ENCODE measurements at regions not wholly inside any gene's neighbourhood (a gene's known extent, or its start where the extent isn't known, plus 50 kb on each side); places are given as distances from the start of the nearest gene placed in this dataset.
A peak's percentile ranks its signal among the peaks of the same experiment; 100 is the strongest.
"Not testable (repeated sequence)": the region's sequence is repeated elsewhere in the genome, so short reads cannot be mapped to it uniquely, and the experiment has no call there.

GRCh38 chr1:148432318-148432717 lies 50.8 kb downstream of the PPIAL4G start:
- DNase-seq, result not testable (repeated sequence)

- DNase-seq, result not testable (repeated sequence)
Measured at GRCh38 chr1:148429856-148430255, 53.2 kb downstream of the PPIAL4G start.

- DNase-seq, result not testable (repeated sequence)
Measured at GRCh38 chr1:148426940-148427611, 56.0 kb downstream of the PPIAL4G start.

- DNase-seq, result not testable (repeated sequence)
Measured at GRCh38 chr1:148426385-148426784, 56.7 kb downstream of the PPIAL4G start.

GRCh38 chr1:148424143-148425003 lies 58.7 kb downstream of the PPIAL4G start:
- not testable (repeated sequence) for DNase-seq

- DNase-seq, result not testable (repeated sequence)
Measured at GRCh38 chr1:148422921-148423320, 60.2 kb downstream of the PPIAL4G start.

- DNase-seq, result not testable (repeated sequence)
Measured at GRCh38 chr1:148417241-148417640, 65.9 kb downstream of the PPIAL4G start.

- not testable (repeated sequence) for DNase-seq
Measured at GRCh38 chr1:148413385-148413784, 69.7 kb downstream of the PPIAL4G start.

- not testable (repeated sequence) for DNase-seq
Measured at GRCh38 chr1:148404786-148405568, 78.1 kb downstream of the PPIAL4G start.

- DNase-seq, result not testable (repeated sequence)
Measured at GRCh38 chr1:148403925-148404324, 79.2 kb downstream of the PPIAL4G start.

- not testable (repeated sequence) for DNase-seq
Measured at GRCh38 chr1:148403085-148403456, 80.0 kb downstream of the PPIAL4G start.

- peak; percentile 76 to 85 for DNase-seq
Measured at GRCh38 chr1:148402152-148403084, 80.7 kb downstream of the PPIAL4G start.

GRCh38 chr1:148397516-148397915 lies 85.6 kb downstream of the PPIAL4G start:
- not testable (repeated sequence) for DNase-seq

- not testable (repeated sequence) for DNase-seq
Measured at GRCh38 chr1:148392505-148392904, 90.6 kb downstream of the PPIAL4G start.

- DNase-seq, result not testable (repeated sequence)
Measured at GRCh38 chr1:148391323-148391722, 91.8 kb downstream of the PPIAL4G start.

- no peak for DNase-seq
Measured at GRCh38 chr1:148389027-148389339, 94.1 kb downstream of the PPIAL4G start.

- DNase-seq, result peak; percentile 85
Measured at GRCh38 chr1:148388260-148389026, 94.7 kb downstream of the PPIAL4G start.

- DNase-seq, result not testable (repeated sequence)
Measured at GRCh38 chr1:148387949-148388259, 95.2 kb downstream of the PPIAL4G start.

- not testable (repeated sequence) for DNase-seq
Measured at GRCh38 chr1:148387122-148387948, 95.8 kb downstream of the PPIAL4G start.

- DNase-seq, result no peak
Measured at GRCh38 chr1:148386617-148387016, 96.5 kb downstream of the PPIAL4G start.

GRCh38 chr1:148386031-148386398 lies 97.1 kb downstream of the PPIAL4G start:
- DNase-seq, result not testable (repeated sequence)

Data from activated CD4-positive, alpha-beta T cell treated with anti-CD3 and anti-CD28 coated beads for 4 hours (primary cell).